Right lobe of liver (tissue), 6 donors: ENCODE measurements at regions not wholly inside any gene's neighbourhood (a gene's known extent, or its start where the extent isn't known, plus 50 kb on each side); places are given as distances from the start of the nearest gene placed in this dataset.

Source experiments
- ATAC-seq, 4 donors: fragments of 200-7000 bp; cut with Tn5 transposase; one replicate each; pipeline ENCODE4 v1.9.1; 2020; ENCODE audit warnings: mild to moderate bottlenecking in 4 of 4, moderate library complexity in 4 of 4
- DNase-seq, 3 donors: peaks; one replicate each; pipeline ENCODE4 v3.0.0-alpha.2; 2020
- H3K27ac ChIP-seq, 3 donors: fragments of 200-600 bp; one replicate each; pipeline ENCODE4 v1.8.0; 2022
- H3K27me3 ChIP-seq, 2 donors: fragments of 200-600 bp; one replicate each; pipeline ENCODE4 v1.8.0; 2022
- H3K36me3 ChIP-seq, 4 donors: fragments of 200-600 bp; sonication (generic) in 1 of 4; one replicate each; pipeline versions ENCODE4 v1.5.1 to v1.8.0; 2017 to 2022; ENCODE audit warnings: control low read depth in 1 of 4
- H3K4me1 ChIP-seq, 4 donors: fragments of 200-600 bp; sonication (generic) in 1 of 4; one replicate each; pipeline versions ENCODE4 v1.5.1 to v1.8.0; 2017 to 2022; ENCODE audit warnings: control low read depth in 1 of 4
- H3K4me3 ChIP-seq, 3 donors: fragments of 200-600 bp; one replicate each; pipeline ENCODE4 v1.8.0; 2022
- H3K9me3 ChIP-seq, 4 donors: fragments of 200-600 bp; sonication (generic) in 1 of 4; one replicate each; pipeline versions ENCODE4 v1.5.1 to v1.8.0; 2017 to 2022; ENCODE audit warnings: control low read depth in 1 of 4
- POLR2A ChIP-seq: fragments of 450-650 bp; IDR thresholded peaks from one replicate; pipeline ENCODE4 v1.6.1; 2017; ENCODE audit warnings: antibody characterized with exemption, mild to moderate bottlenecking
- WGBS: methylation state at CpG from one replicate; pipeline ENCODE4 v1.1.6; 2018; ENCODE audit warnings: low coverage, low lambda C conversion rate; ENCODE audit not compliant: insufficient coverage; ENCODE audit errors: missing lambda C conversion rate; 5-methylcytosine and 5-hydroxymethylcytosine counted together
- intact Hi-C, 2 donors: fragments of 100-400 bp; cut with DNase I; formaldehyde crosslinking; loops; one replicate each; pipeline versions ENCODE4 v1.11.2 to v1.14.1; 2022
- TF ChIP-seq, protein P1 (sequence below), 4 donors: fragments of 200-600 bp in 3 of 4; fragments of 450-650 bp in 1 of 4; IDR thresholded peaks; one replicate each; pipeline versions ENCODE4 v1.5.1 to v1.8.0; 2016 to 2022; ENCODE audit warnings: antibody characterized with exemption in 4 of 4, mild to moderate bottlenecking in 2 of 4
- donor health status: DM: no; HTN: yes; CAD: no.
- donor health status: DM: no; HTN: no; CAD: no.
- donor health status: DM: no; HTN: no; CAD: no.
- donor health status: DM: no; HTN: yes; CAD: no.
- donor health status: DM: no; HTN: yes; CAD: no.

DNA sequence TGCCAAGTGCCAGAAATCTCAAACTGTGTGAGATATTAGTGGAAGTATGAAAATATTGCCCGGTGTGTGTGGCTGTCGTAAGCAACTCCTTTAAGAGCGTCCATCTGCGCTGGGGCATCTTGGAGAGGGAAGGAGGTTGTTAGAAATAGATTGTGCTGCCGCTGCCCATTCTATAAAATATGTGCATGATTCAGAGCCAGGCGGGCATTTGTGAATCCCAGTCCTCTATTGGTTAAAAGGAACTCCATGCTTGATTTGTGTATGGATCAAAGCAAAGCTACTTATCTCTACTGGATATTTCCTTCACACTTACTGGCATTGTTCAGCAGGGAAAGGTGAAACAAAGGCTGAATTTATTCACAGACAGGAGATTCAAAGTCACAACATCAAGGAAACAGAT lies 89.6 kb upstream of the SNRK start:
- ATAC-seq (no peak), DNase-seq (no peak)
- WGBS, result 83% methylated on average over 6 of the region's 6 CpGs
- Histone ChIP-seq H3K9me3 (no peaks in the 10 kb centered on the region), H3K4me3 (no peak overlapping the region), H3K27me3 (no peaks in the 10 kb centered on the region), H3K36me3 (no peaks in the 10 kb centered on the region), H3K4me1 (no peaks in the 10 kb centered on the region), H3K27ac (no peak overlapping the region)
- intact Hi-C loops, result no loop called here
- TF ChIP-seq POLR2A, result no peak

DNA sequence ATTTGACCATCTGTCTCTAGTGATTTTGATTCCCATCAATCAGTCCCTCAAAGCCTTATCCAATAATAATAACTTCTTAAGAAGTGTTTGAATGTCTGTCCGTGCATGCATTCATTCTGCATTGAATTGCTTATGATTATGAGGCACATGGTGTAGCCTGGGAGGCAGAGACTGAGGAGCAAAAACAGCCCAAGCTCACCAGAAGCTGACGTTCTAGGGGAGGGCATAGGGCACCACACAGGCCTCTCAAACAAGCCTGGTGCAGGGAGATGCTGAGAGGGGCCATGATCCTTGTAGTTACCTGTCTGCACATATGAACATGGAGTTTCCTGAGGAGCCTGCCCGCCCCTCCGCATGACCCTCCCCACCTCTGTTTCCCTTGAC lies 89.2 kb upstream of the POMGNT2 start:
- Histone ChIP-seq H3K36me3 (no peaks in the 10 kb centered on the region), H3K4me1 (no peaks in the 10 kb centered on the region), H3K27me3 (no peaks in the 10 kb centered on the region), H3K27ac (no peak overlapping the region), H3K9me3 (no peaks in the 10 kb centered on the region), H3K4me3 (no peak overlapping the region)
- peak in 1 of 3 donors; percentile 20 for DNase-seq
- 92% methylated on average over 3 of the region's 4 CpGs for WGBS
- TF ChIP-seq POLR2A, result no peak
- TF ChIP-seq, protein P1, sequence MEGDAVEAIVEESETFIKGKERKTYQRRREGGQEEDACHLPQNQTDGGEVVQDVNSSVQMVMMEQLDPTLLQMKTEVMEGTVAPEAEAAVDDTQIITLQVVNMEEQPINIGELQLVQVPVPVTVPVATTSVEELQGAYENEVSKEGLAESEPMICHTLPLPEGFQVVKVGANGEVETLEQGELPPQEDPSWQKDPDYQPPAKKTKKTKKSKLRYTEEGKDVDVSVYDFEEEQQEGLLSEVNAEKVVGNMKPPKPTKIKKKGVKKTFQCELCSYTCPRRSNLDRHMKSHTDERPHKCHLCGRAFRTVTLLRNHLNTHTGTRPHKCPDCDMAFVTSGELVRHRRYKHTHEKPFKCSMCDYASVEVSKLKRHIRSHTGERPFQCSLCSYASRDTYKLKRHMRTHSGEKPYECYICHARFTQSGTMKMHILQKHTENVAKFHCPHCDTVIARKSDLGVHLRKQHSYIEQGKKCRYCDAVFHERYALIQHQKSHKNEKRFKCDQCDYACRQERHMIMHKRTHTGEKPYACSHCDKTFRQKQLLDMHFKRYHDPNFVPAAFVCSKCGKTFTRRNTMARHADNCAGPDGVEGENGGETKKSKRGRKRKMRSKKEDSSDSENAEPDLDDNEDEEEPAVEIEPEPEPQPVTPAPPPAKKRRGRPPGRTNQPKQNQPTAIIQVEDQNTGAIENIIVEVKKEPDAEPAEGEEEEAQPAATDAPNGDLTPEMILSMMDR (IDR thresholded peaks at IDR 0.05), result no peak
- intact Hi-C loops, result no loop called here
- ATAC-seq, result no peak

DNA sequence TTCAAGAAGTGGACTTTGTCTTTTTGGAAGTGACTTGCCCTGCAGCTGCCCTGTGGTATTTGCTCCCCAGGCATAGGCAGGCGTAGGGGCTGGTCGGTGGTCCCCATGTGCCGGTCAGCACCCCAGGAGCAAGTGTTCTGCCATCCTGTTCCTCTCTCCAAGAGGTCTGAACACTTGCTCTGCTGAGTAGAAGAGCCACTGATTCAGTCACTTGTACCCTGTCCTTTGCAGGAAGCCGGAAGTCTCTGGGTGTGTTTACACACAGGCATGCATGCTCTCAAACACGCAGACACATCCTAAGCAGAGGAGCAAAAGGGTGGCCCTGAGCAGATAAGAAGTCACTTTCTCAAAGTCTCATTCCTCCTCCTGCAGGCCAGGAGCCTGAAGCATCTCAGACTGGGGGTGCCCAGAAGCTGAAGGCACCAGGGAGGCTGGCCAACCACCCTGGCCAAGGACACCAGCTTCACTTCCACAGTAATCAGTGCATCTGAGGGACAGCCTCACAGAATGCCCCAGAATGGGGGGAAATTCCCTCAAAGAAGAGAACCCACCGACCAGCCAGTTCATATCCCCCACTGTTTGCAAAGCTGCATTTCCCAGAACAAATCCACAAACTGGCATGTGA lies 88.7 kb upstream of the POMGNT2 start:
- WGBS, result 73% methylated on average over 5 of the region's 6 CpGs
- Histone ChIP-seq H3K27me3 (no peaks in the 10 kb centered on the region), H3K9me3 (no peaks in the 10 kb centered on the region), H3K36me3 (no peaks in the 10 kb centered on the region), H3K4me3 (no peak overlapping the region), H3K27ac (no peak overlapping the region), H3K4me1 (no peaks in the 10 kb centered on the region)
- peak in 1 of 3 donors; percentile 27 for DNase-seq
- TF ChIP-seq, protein P1 (IDR thresholded peaks at IDR 0.05), result no peak
- no peak for TF ChIP-seq POLR2A
- intact Hi-C loops, result no loop called here
- ATAC-seq, result peak; percentile 63 to 86 (median 82)

- TF ChIP-seq, protein P1 (IDR thresholded peaks at IDR 0.05), result no peak
- no peak for TF ChIP-seq POLR2A
- no peaks in the 10 kb centered on the region for H3K4me1 ChIP-seq
- no peak for DNase-seq
- WGBS, result 79% methylated on average over 2 of the region's 6 CpGs
- intact Hi-C loops, result no loop called here
- no peak overlapping the region for H3K4me3 ChIP-seq
- H3K36me3 ChIP-seq, result no peaks in the 10 kb centered on the region
- ATAC-seq, result peak in 1 of 4 donors; percentile 20
- no peak overlapping the region for H3K27ac ChIP-seq
- no peaks in the 10 kb centered on the region for H3K9me3 ChIP-seq
- no peaks in the 10 kb centered on the region for H3K27me3 ChIP-seq
Observed at GRCh38 chr3:43194069-43194468, 88.2 kb upstream of the POMGNT2 start.

- no peaks in the 10 kb centered on the region for H3K27me3 ChIP-seq
- TF ChIP-seq, protein P1 (IDR thresholded peaks at IDR 0.05), result no peak
- no peak for TF ChIP-seq POLR2A
- no peaks in the 10 kb centered on the region for H3K36me3 ChIP-seq
- no peaks in the 10 kb centered on the region for H3K9me3 ChIP-seq
- H3K4me1 ChIP-seq, result peaks cover 0 to 10% (median 2%) of the 10 kb centered on the region in 4 donors
- H3K4me3 ChIP-seq, result no peak overlapping the region
- DNase-seq (no peak), ATAC-seq (no peak)
- intact Hi-C loops, result no loop called here
- WGBS, result 28% methylated on average over 2 of the region's 2 CpGs
- no peak overlapping the region for H3K27ac ChIP-seq
Observed at GRCh38 chr3:43192028-43192427, 86.1 kb upstream of the POMGNT2 start.
